GM19238 (cell line): ENCODE measurements at regions not wholly inside any gene's neighbourhood (a gene's known extent, or its start where the extent isn't known, plus 50 kb on each side); places are given as distances from the start of the nearest gene placed in this dataset.

Source experiments
- DNase-seq: peaks from one replicate; pipeline ENCODE4 v3.0.0; 2011; ENCODE audit warnings: low spot score; ENCODE audit not compliant: insufficient read length

- no peak for DNase-seq
These were observed 549.6 kb downstream of the FGF9 start for GRCh38 chr13:22220151-22221135.

DNA sequence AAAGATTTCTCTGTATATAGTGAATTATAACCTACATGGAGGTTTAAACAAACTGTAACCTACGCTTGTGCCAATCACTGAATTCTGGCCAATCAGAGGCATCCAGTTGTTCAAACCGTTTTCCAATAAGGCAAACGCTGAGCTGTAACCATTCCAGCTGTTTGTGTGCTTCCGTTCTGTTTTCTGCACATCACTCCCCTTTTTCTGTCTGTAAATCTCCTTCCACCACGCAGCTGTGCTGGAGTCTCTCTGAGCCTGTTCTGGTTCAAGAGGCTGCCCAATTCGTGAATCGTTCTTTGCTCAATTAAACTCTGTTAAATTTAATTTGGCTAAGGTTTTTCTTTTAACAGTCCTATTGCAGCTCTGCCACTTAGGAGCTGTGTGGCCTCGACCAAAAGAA lies 552.5 kb downstream of the FGF9 start:
- no peak for DNase-seq

- DNase-seq = no peak
These were observed 555.2 kb downstream of the FGF9 start for GRCh38 chr13:22226086-22226485.

- no peak for DNase-seq
These were observed 557.0 kb downstream of the FGF9 start for GRCh38 chr13:22227895-22228294.

- DNase-seq = no peak
These were observed 559.0 kb downstream of the FGF9 start for GRCh38 chr13:22229916-22230315.

GRCh38 chr13:22232186-22232585 lies 561.3 kb downstream of the FGF9 start:
- DNase-seq = no peak

DNA sequence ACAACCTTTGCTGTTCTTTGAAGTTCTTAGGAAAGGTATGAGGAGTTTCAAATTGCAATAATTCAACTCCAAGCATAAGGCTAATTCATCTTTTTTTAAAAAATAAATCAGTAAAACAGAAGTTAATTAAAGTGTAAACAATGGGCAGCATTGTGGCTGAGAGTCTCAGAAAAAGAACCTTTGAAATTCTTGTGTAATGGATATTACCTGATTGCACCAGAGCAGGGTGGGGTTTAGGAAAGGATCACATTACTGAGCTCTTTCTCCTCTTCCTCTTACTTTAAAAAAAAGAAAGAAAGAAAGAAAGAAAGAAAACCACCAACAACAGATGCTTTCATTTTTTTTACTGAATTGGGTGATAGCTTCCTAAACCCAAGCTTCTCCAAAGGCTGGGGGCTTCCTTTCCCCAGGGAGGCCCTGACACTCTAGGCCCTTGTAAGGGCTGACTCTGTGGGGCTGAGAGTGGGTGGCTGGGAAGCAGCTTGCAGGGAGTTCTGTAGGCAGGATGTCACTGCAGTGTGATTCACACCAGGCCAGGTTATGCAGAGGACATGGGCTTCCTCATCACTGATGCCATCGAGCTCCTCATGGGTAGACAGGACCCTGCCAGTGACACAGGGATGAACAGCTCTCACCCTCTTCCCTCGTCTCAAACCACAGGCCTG lies 564.5 kb downstream of the FGF9 start:
- no peak for DNase-seq

DNA sequence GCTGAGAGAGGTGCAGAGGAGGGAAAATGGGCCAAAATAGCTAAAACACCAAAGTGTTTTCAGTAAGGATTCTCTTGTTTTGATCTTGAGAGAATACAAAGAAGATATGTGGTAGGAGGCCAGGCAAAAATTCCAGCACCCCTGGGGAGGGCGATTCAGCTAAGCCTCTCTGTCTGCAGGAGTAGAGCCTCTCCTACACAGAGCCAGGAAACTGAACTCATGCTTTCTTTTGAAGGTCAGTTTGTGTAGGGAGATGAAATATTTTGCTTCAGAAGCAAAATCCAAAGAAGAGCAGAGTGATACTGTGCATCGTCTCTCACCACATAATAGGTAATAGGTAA lies 565.0 kb downstream of the FGF9 start:
- DNase-seq = no peak

DNA sequence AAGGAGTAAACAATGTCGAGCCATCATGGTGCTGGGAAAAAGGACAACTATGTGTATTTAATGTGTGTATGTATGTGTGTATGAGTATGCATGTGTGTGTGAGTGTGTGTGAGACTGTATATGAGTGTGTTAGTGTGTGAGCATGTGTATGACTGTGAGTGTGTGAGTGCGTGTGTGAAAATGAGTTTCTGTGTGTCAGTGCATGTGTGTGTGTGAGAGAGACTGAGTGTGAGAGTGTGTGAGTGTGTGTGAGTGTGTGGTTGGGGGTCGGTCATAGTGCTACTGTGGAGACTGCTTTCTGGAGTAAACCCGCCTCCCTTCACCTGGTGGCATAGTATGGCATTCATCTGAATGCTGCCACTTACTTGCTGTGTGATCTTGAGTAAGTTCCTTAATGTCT lies 567.4 kb downstream of the FGF9 start:
- DNase-seq = no peak

- no peak for DNase-seq
These were observed 569.8 kb downstream of the FGF9 start for GRCh38 chr13:22240716-22241115.

GRCh38 chr13:22243469-22244163 lies 572.7 kb downstream of the FGF9 start:
- no peak for DNase-seq

DNA sequence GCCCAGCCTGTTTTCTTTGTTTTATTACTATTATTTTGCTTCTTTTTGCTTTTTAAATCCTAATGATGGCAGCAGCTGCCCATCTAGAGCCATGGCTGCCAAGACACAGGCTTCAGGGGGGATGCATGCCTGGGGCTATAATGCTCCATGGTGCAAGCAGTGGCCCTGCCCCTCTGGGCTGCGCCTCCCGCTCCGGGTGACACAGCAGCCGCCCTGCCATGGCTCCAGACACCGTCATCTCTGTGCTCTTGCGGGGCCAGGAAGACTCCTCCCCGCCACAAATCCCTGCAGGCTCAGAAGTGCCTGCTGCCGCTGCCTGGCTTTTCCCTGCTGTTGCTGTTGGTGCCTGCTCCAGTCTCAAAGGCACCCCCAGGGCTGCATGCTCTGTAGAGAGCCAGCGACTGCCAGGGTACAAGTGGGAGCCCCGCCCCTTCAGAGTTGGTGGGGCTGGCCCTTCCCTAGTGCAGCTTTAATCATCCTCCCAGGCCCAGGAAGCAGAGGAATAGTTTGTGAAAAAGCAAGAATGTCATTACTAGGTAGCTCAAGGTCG lies 581.5 kb downstream of the FGF9 start:
- DNase-seq = no peak

GRCh38 chr13:22253107-22253506 lies 582.2 kb downstream of the FGF9 start:
- no peak for DNase-seq

DNA sequence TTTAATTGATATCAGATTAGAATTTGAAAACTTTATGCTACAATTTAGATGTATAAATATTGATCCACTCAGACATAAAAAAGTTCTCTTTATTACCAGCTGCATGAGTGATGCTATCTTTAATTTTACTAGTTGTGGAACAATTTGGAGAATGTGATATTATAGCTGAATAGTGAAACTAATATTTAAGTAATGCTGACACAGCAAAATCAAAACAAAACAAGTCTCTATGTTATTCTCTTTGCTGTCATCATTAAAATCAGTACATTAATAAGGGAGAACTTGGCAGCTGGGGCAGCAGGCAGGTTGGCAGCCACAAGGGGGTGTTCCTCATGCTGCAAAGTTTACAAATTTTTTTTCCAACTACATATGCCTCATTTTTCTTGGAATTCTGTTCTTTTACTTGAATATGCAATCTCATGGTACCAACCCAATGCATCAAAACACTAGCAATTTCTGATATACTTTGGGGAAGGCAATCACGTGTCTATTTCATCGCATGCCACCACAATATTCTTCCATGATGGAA lies 585.3 kb downstream of the FGF9 start:
- DNase-seq = no peak

- DNase-seq = no peak
These were observed 591.4 kb downstream of the FGF9 start for GRCh38 chr13:22262001-22262885.

DNA sequence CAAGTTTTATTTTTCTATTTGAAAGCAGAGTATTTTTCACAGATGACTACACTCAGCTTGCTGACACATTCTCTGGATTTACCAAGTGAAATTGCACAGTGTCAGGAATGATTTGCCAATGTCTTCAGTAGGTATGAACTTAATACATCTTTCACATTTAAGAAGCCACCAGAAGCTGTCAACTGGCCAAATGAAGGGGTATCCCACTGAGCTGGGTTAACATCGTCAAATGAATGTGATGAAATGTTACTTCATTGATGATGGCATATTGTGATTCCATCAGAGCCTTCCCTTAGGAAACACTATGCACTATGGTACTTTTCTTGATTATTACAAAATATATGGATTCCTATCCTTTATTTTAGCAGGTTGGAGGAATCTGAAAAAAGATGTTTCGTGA lies 592.3 kb downstream of the FGF9 start:
- DNase-seq = no peak

DNA sequence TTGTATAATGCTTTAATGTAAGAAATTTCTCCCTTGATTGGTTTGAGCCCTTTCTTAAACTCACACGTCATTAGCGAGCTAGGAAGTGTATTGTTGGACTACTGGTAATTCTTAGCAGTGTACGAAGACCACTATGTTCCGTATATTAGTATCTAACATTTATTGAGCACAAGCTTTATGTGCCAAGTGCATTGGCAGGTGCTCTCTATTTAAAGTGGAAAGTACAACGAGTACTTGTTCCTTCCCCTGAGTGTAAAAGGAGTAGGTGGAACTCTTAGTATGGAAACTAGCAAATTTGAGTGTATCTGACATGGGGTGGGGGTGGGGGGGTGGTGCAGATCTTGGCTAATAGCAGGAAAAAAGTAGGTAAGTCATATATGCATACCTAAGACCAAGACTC lies 594.7 kb downstream of the FGF9 start:
- no peak for DNase-seq

DNA sequence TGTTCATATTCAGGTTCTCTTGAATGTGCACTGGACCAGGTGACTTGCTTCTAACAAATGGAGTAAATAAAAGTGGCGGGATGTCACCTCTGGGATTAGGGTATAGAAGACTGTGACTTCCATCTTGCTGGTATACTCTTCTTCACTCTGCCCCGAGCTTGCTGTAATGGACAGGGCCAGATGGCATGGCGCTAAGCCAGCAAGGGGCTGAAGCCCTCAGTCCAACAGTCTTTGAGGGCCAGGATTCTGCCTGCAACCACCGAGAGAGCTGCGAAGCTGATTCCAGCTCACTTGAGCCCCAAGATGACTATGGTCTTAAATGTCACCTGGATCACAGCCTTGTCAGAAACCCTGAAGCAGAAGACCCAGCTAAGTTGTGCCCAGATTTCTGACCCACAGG lies 600.0 kb downstream of the FGF9 start:
- no peak for DNase-seq

- DNase-seq = no peak
These were observed 601.0 kb downstream of the FGF9 start for GRCh38 chr13:22271903-22272302.

DNA sequence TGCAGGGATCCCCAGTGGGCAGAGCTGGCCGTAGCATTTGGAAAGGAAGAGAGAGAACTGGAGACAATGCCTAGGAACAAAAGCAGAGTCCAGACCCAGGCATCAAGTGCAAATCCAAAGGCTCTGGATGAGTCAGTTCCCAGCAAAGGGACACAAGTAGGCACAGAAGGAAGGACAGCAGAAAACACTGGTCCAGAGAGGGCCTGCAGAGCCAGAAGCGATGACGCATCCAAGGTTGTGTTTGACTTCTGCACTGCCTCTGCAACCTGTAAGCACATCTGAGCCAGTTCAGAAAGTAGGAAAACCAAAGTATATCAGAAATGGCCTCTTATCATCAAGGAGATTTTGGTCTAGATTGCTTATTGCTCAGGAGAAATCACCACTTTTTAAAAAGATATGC lies 604.5 kb downstream of the FGF9 start:
- no peak for DNase-seq

DNA sequence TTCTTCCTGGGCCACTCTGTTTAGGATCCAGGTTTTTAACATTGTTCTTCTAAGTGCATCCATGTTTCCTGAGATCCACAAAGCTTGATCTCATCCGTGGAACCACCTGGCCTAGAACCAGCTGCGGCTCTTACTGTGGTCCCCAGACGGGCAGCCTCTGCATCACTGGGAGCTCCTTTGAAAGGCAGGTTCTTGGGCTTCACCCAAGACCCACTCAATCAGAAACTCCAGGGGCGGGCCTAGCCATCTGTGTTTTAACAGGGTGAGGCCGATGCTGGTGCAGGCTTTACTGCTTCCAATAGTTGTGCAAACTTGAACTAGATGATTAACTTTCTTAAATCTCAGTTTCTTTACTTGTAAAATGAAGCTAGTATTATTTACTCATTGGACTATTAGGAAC lies 605.7 kb downstream of the FGF9 start:
- no peak for DNase-seq
